Activated T-helper 1 cell treated with anti-CD3 and anti-CD28 coated beads, Interleukin-2, amount 50 U/mL, for 16 hours (primary cell): ENCODE measurements at regions not wholly inside any gene's neighbourhood (a gene's known extent, or its start where the extent isn't known, plus 50 kb on each side); places are given as distances from the start of the nearest gene placed in this dataset.

Experiments used
- DNase-seq, 2 donors: peaks; one replicate each; pipeline ENCODE4 v3.0.0-alpha.2; 2020; ENCODE audit warnings: low read depth in 1 of 2, low spot score in 1 of 2

DNA sequence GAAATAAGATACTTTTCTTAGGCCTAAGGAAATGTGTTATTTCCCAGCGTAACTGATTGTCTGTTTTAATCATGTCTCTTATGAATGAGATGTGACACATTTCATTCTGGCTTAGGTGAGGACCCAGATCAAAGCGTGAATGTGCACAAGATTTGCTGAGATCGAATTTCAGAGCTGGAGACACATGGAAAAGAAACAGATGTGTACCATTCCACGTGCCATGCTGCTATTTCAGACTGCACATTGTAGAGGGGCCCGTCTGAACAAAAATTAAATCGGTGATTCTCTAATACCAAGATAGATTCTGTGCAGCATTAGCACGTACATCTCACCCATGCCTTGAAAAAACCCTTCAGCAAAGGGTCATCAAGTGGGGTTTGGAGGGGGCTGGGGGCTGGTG is 290.4 kb downstream of the AACS start:
- no peak for DNase-seq

DNA sequence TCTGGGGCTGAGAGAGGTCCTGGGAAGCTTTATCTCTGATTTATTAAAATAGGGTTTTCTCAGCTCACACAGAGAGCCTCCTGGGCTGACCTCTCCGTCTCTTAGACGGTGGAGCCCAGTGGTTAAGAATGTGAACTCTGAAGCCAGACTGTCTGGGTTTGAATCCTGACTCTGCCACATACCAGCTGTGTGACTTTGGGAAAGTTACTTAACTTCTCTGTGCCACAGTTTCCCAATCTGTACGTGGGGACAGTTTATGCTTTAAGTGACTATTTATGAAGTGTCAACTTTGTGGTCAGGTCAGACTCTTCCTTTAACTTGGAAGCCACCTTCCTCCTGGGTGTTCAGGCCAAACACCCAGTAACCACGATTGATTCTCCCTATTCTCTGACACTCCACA is 290.9 kb downstream of the AACS start:
- DNase-seq = no peak

DNA sequence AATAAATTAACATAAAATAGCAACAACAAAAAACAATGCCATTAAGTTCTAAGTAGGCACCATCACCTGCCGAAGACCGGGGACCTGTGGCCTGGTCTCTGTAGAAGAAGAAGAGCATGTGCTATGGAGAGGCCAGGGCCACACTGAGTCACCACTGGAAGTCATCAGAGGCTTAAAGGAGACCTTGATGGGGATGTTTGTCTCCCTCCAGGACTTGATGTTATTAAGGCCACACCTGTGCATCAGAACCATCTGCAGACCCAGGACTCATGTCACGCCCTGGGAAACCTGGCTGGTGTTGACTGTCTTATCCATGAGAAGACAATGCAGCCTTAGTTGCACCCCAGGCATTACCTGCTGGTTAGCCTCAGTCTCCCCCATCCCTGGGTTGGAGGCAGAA is 292.3 kb downstream of the AACS start:
- no peak for DNase-seq

- no peak for DNase-seq
Observed at GRCh38 chr12:125360540-125360939, 295.3 kb downstream of the AACS start.

- no peak for DNase-seq
Observed at GRCh38 chr12:125371033-125371432, 305.8 kb downstream of the AACS start.

DNA sequence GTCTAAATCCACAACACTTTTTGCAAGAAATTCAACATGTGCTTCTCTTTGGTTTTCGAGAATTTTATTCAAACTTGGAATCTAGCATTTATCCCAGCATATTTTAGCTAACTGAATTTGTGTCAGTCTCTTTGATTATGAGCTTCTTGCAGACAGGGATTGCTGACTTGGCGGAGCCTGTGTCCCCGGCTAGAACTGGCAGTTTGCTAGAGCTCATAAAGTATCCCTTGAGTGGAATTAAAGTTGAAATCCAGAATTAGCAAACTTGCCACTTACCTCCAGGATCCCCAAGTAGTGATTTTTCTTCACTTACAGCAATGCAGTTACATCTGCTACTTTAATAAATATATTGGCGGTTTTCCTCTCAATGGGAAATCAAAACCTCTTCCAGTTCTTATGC is 306.9 kb downstream of the AACS start:
- DNase-seq = no peak

GRCh38 chr12:125373375-125373774 is 308.1 kb downstream of the AACS start:
- no peak for DNase-seq

DNA sequence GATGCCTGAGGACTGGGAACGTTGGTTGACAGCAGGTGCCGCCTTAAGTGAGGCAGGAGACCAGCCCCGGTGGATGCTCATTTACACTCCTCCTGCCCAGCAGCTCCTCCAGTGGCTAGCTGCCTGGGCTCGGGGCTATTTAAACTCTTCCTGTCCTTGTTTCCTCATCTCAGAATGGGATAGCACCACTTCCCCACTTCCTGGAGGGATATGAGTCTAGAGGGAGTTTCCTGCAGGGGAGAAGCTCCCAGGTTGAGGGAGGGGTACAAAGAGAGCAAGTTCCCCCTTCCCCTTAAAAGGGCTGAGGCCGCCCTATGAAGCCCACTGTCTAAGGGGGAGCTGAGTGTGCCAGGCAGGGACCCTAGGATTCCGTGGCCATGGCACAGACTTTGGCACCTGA is 311.2 kb downstream of the AACS start:
- DNase-seq = no peak

DNA sequence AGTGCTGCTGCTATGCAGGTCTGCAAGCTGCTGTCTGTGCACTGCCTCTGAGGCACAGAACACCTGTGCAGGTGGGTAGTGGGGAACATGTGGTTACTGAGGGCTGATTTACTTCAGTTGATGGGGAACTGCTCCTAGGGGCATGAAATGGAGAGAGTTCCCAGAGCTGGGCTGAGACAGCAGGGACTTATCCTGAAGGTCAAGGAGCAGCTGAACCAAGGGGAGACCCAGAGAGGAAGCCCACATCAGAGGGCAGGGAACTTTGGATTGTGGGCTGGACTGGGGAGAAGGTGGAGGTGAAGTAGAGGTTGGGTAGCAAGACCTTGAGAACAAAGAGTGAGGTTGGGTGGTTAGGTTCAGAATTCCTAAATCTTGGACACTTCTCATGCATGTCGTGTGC is 311.9 kb downstream of the AACS start:
- DNase-seq = no peak

DNA sequence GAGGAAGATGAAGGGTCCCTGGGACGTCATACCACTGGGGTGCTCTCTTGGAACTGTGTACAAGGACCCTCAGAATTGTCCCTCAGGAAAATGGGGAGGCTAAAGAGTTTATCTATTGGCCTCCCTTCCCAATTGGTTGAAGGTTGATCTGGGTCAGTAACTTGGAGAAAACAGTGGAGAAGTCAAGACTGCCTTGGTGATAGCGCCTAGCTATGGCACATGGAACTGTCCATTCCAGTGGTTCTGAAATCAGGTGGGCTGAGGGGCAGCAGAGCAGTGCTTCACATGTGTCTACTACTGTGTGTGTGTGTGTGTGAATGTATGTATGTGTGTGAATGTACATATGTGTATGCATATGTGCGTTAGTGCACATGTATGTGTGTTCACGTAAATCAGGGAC is 316.1 kb downstream of the AACS start:
- DNase-seq = no peak

DNA sequence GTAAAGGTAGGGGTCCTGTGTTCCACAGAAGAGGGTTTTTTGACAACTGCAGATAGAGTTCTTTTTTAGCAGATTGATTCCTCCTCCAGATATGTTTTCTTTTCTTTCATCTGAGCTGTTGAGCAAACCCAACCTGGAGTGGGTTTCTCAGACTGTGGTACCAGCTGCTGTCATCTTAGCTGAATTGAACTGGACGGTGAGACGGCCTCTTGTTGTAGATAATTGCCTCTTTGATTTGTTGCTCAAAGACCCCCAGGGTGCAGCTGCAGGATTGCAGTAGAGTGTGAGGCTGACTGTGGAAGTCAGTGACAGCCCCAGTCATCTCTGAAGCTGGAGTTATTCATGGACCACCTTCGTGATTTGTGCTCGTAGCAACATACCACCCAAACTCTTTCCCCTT is 317.7 kb downstream of the AACS start:
- no peak for DNase-seq

GRCh38 chr12:125386652-125387051 is 321.4 kb downstream of the AACS start:
- DNase-seq = no peak

- DNase-seq = no peak
Observed at GRCh38 chr12:125387206-125387605, 322.0 kb downstream of the AACS start.

- no peak for DNase-seq
Observed at GRCh38 chr12:125389061-125389697, 323.9 kb downstream of the AACS start.

DNA sequence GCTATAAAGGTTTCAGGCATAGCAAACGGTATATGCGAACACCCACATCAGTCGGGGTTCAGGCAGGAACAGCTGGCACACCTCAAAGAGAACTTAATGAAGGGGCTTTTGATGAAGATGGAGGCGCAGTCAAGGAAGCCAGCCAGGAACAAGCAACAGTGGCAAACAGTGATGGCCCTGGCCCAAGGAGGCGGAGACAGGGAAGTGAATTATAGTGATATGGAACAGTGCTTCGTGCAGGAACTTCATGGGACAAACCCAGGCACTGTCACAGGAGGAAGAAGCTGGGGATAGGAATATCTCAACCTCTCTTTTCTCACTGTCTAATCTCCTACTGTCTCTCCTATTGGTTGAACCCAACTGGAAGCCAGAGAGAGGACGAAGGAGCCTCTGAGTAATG is 328.3 kb downstream of the AACS start:
- no peak for DNase-seq

- no peak for DNase-seq
Observed at GRCh38 chr12:125395583-125396215, 330.5 kb downstream of the AACS start.

DNA sequence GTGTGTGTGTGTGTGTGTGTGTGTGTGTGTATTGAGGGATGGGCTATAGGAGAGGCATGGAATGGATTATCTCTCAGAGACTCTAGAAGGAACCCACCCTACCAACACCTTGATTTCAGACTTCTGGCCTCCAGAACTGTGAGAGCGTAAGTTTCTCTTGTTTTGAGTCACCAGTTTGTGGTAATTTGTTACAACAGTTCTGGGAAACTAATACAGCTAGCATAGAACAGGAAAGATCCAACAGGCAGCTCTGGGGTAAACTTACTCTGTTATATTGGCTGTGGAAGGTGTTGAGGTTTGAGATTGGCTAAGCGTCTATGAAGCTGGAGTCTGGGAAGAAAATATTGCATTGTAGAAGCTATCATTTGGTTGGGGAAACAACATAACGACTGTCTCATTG is 334.3 kb downstream of the AACS start:
- no peak for DNase-seq

DNA sequence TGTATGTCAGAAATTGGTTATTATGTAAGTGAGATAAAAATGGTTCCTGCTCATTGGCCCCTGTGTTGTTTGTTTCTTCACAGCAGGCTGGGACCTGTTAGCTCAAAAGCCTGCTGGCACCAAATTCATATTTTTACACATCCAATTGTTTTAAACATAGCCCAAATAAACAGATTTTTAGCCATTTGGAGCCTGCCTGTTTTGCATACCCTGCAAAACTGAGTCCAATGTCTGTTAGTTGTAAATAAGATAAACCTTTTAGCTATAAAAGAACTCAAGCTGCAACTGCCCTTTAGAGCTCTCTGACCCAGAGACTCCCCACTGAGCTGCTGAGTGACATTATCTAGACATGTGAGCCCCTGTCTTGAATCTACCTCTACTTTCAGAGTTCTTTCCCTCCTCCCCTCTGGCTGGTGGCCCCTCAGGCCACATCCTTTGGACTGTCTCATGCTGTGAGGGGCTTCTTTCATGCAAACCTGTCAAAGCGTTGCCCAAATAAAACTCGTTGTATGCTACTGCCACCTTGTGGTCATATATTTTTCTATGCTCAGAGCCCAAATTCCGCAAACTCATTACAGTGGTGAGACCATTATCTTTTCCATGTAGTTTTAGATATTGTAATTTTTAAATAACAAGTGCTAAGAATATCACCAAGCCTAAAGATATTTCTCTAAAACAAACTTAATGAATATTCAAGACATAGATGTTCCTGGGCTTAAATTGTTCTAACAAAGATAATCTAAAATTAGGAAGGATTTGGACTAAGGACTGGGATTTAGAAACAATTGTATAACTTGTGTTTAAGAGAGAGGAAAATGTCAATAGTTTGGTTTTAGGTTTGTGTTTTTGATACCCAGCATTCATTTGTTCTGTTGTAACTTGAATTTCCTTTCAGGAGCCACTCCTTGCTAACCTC is 337.9 kb downstream of the AACS start:
- no peak for DNase-seq

GRCh38 chr12:125403843-125404242 is 338.6 kb downstream of the AACS start:
- DNase-seq = no peak

GRCh38 chr12:125406131-125406530 is 340.9 kb downstream of the AACS start:
- no peak for DNase-seq

- no peak for DNase-seq
Observed at GRCh38 chr12:125408718-125409117, 343.5 kb downstream of the AACS start.

DNA sequence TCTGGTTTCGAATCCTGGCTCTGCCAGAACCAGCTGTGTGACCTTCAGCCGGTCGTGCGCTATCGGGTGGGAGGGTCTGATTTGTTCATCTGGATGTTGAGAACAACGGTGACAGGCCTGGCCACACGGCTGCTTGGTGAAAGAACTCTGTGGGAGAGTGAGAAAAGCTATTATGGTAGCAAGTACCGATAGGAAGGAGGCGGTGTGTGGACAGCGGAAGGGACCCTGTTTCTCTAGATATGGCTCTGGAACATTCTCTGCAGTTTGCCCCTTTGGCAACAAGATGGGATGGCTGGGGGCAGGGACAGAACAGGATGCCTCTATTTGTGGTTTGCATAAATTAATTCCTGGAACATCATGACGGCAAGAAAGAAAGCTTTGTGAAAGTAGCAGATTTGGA is 347.3 kb downstream of the AACS start:
- DNase-seq = no peak
